H1 (cell line): ENCODE measurements at regions not wholly inside any gene's neighbourhood (a gene's known extent, or its start where the extent isn't known, plus 50 kb on each side); places are given as distances from the start of the nearest gene placed in this dataset.

Source experiments
- CTCF ChIA-PET: fragments of 300-600 bp; sonication (Branson Sonifier 250); formaldehyde crosslinking; loops from one replicate; lab custom pipeline; 2021; ENCODE audit not compliant: partially characterized antibody; lab: Charles Lee
- POLR2A ChIA-PET: fragments of 300-600 bp; sonication (Branson Sonifier 250); formaldehyde crosslinking; loops from one replicate; lab custom pipeline; 2021; ENCODE audit warnings: inconsistent platforms; ENCODE audit not compliant: partially characterized antibody; lab: Charles Lee
- DNase-seq, 2 experiments: peaks; one replicate each; pipeline versions ENCODE4 v3.0.0 to v3.0.0-alpha.2; 2010 to 2022; ENCODE audit warnings: low spot score in 2 of 2, low read depth in 1 of 2, mixed read lengths in 1 of 2
- FAIRE-seq: peaks from 2 replicates; lab custom pipeline; 2011; peaks lifted over from hg19 to GRCh38; lab: Jason Lieb, UNC
- H2AFZ ChIP-seq: 2 replicates; pipeline ENCODE4 v1.8.1; 2012; ENCODE audit warnings: low read length, inconsistent platforms
- H2AK5ac ChIP-seq: 2 replicates; pipeline ENCODE4 v1.6.1; 2013; ENCODE audit warnings: low read depth, low read length
- H2BK120ac ChIP-seq: replicated peaks from 2 replicates; pipeline ENCODE3; 2013; ENCODE audit warnings: low read depth, low read length, inconsistent platforms
- H2BK12ac ChIP-seq: 2 replicates; pipeline ENCODE4 v1.6.1; 2013; ENCODE audit warnings: low read depth, low read length
- H2BK15ac ChIP-seq: 2 replicates; pipeline ENCODE4 v1.6.1; 2013; ENCODE audit warnings: low read length
- H2BK20ac ChIP-seq: 2 replicates; pipeline ENCODE4 v1.6.1; 2013; ENCODE audit warnings: low read length
- H2BK5ac ChIP-seq: 2 replicates; pipeline ENCODE4 v1.6.1; 2013; ENCODE audit warnings: low read depth, low read length
- H3K14ac ChIP-seq: 2 replicates; pipeline ENCODE4 v1.6.1; 2013; ENCODE audit warnings: inconsistent platforms; ENCODE audit not compliant: insufficient read length
- H3K18ac ChIP-seq: 2 replicates; pipeline ENCODE4 v1.6.1; 2013; ENCODE audit warnings: low read length; ENCODE audit errors: extremely low read depth
- H3K23ac ChIP-seq: 2 replicates; pipeline ENCODE4 v1.6.1; 2013; ENCODE audit warnings: inconsistent platforms; ENCODE audit not compliant: insufficient read length
- H3K23me2 ChIP-seq: 2 replicates; pipeline ENCODE4 v1.6.1; 2013; ENCODE audit warnings: low read depth, low read length
- H3K27ac ChIP-seq: 2 replicates; pipeline ENCODE4 v1.6.1; 2011; ENCODE audit warnings: low read depth, low read length, inconsistent platforms
- H3K27me3 ChIP-seq, 4 experiments: replicated peaks in 1 of 4; 1 replicate in 1 of 4; 2 replicates in 3 of 4; pipeline versions ENCODE4 v1.6.1 to v1.8.1; 2011 to 2013; ENCODE audit warnings: low read length in 3 of 4, mild to moderate bottlenecking in 3 of 4, inconsistent platforms in 2 of 4, mixed read lengths in 2 of 4, moderate library complexity in 1 of 4; ENCODE audit not compliant: control insufficient read depth in 3 of 4, insufficient read depth in 3 of 4; ENCODE audit errors: extremely low read depth in 1 of 4
- H3K36me3 ChIP-seq, 4 experiments: 2 replicates each; pipeline versions ENCODE4 v1.6.1 to v1.8.1; 2011 to 2013; ENCODE audit warnings: mild to moderate bottlenecking in 4 of 4, low read length in 3 of 4, moderate library complexity in 2 of 4, control low read depth in 1 of 4, inconsistent platforms in 1 of 4; ENCODE audit not compliant: insufficient read depth in 4 of 4, control insufficient read depth in 2 of 4
- H3K4ac ChIP-seq: replicated peaks from 2 replicates; pipeline ENCODE3; 2013; ENCODE audit warnings: low read length, low read depth, mixed read lengths, inconsistent platforms; ENCODE audit not compliant: insufficient read length
- H3K4me1 ChIP-seq, 4 experiments: replicated peaks in 1 of 4; 1 replicate in 1 of 4; 2 replicates in 3 of 4; pipeline versions ENCODE4 v1.6.1 to v1.8.1; 2011 to 2013; ENCODE audit warnings: low read length in 3 of 4, inconsistent platforms in 2 of 4, mixed read lengths in 1 of 4; ENCODE audit not compliant: insufficient read depth in 4 of 4, control insufficient read depth in 3 of 4
- H3K4me2 ChIP-seq, 2 experiments: 2 replicates each; pipeline versions ENCODE4 v1.6.1 to v1.8.1; 2011 to 2013; ENCODE audit warnings: low read depth in 2 of 2, low read length in 2 of 2, control low read depth in 1 of 2, inconsistent platforms in 1 of 2, mild to moderate bottlenecking in 1 of 2; ENCODE audit not compliant: insufficient read depth in 1 of 2
- H3K4me3 ChIP-seq, 4 experiments: fragments of 200-600, 300-600 bp in 1 of 4; sonication (generic), shearing (Covaris generic), sonication (Bioruptor Twin) in 1 of 4; 2 replicates each; pipeline versions ENCODE4 v1.5.1 to v1.8.1; 2011 to 2016; ENCODE audit warnings: low read length in 4 of 4, low read depth in 3 of 4, control low read depth in 2 of 4, inconsistent platforms in 2 of 4, mild to moderate bottlenecking in 2 of 4, mixed read lengths in 1 of 4, moderate library complexity in 1 of 4; ENCODE audit not compliant: insufficient read depth in 2 of 4; ENCODE audit errors: extremely low read depth in 1 of 4
- H3K56ac ChIP-seq: replicated peaks from 2 replicates; pipeline ENCODE3; 2013; ENCODE audit warnings: low read depth, mild to moderate bottlenecking, mixed read lengths, low read length, inconsistent platforms; ENCODE audit not compliant: insufficient read length
- H3K79me1 ChIP-seq: 2 replicates; pipeline ENCODE4 v1.6.1; 2013; ENCODE audit warnings: low read depth, low read length, control low read depth
- H3K79me2 ChIP-seq, 2 experiments: 2 replicates each; pipeline versions ENCODE4 v1.6.1 to v1.8.1; 2012 to 2013; ENCODE audit warnings: low read length in 2 of 2, mild to moderate bottlenecking in 2 of 2, inconsistent platforms in 1 of 2; ENCODE audit not compliant: insufficient read depth in 2 of 2, control insufficient read depth in 1 of 2
- H3K9ac ChIP-seq, 4 experiments: replicated peaks in 1 of 4; 1 replicate in 1 of 4; 2 replicates in 3 of 4; pipeline versions ENCODE4 v1.6.1 to v1.8.1; 2011 to 2013; ENCODE audit warnings: low read depth in 3 of 4, low read length in 3 of 4, control low read depth in 2 of 4, mild to moderate bottlenecking in 2 of 4, moderate library complexity in 2 of 4, inconsistent platforms in 1 of 4; ENCODE audit errors: extremely low read depth in 1 of 4
- H3K9me3 ChIP-seq, 2 experiments: 2 replicates each; pipeline versions ENCODE4 v1.6.1 to v1.8.1; 2012 to 2013; ENCODE audit warnings: mild to moderate bottlenecking in 2 of 2, moderate library complexity in 2 of 2, control low read depth in 1 of 2, inconsistent platforms in 1 of 2, low read depth in 1 of 2, low read length in 1 of 2, mixed read lengths in 1 of 2; ENCODE audit not compliant: insufficient read depth in 2 of 2
- H4K20me1 ChIP-seq, 2 experiments: replicated peaks in 1 of 2; 2 replicates each; pipeline versions ENCODE3 to v1.8.1; 2011 to 2013; ENCODE audit warnings: inconsistent platforms in 2 of 2, low read length in 2 of 2, mild to moderate bottlenecking in 1 of 2; ENCODE audit not compliant: insufficient read depth in 2 of 2, control insufficient read depth in 1 of 2
- H4K5ac ChIP-seq: 2 replicates; pipeline ENCODE4 v1.6.1; 2013; ENCODE audit warnings: low read length, low read depth, mixed read lengths, inconsistent platforms; ENCODE audit not compliant: insufficient read length
- H4K8ac ChIP-seq: 2 replicates; pipeline ENCODE4 v1.8.0; 2013; ENCODE audit warnings: mild to moderate bottlenecking, moderate library complexity, low read length, inconsistent platforms; ENCODE audit not compliant: insufficient read depth; ENCODE audit errors: extremely low read depth
- H4K91ac ChIP-seq: replicated peaks from 2 replicates; pipeline ENCODE3; 2013; ENCODE audit warnings: low read length, mixed read lengths, inconsistent platforms; ENCODE audit not compliant: insufficient read length
- CEBPB ChIP-seq: IDR thresholded peaks from 2 replicates; pipeline ENCODE4 v1.6.1; 2012; ENCODE audit warnings: low read depth, low read length
- CREB1 ChIP-seq: IDR thresholded peaks from 2 replicates; pipeline ENCODE4 v1.6.1; 2012; ENCODE audit warnings: inconsistent platforms
- CTBP2 ChIP-seq: IDR thresholded peaks from 2 replicates; pipeline ENCODE4 v1.7.0; 2011; ENCODE audit warnings: borderline replicate concordance, mild to moderate bottlenecking, moderate library complexity, mixed read lengths, low read length; ENCODE audit not compliant: insufficient read depth, insufficient read length
- JUND ChIP-seq: IDR thresholded peaks from 2 replicates; pipeline ENCODE4 v1.6.1; 2011; ENCODE audit warnings: mild to moderate bottlenecking, improper control_type of control experiment, low read length
- MAFK ChIP-seq: IDR thresholded peaks from 2 replicates; pipeline ENCODE4 v1.6.1; 2012; ENCODE audit warnings: low read depth, mild to moderate bottlenecking, improper control_type of control experiment, low read length
- POLR2A ChIP-seq, 2 experiments: IDR thresholded peaks; 1 replicate in 1 of 2; 2 replicates in 1 of 2; pipeline ENCODE4 v1.6.1; 2011; ENCODE audit warnings: low read depth in 2 of 2, low read length in 2 of 2, mild to moderate bottlenecking in 2 of 2; ENCODE audit errors: control extremely low read depth in 1 of 2
- SAP30 ChIP-seq: fragments of 300-600 bp; sonication (generic); IDR thresholded peaks from 2 replicates; pipeline ENCODE4 v1.7.1; 2012; ENCODE audit warnings: low read length, moderate library complexity, mild to moderate bottlenecking, inconsistent platforms; ENCODE audit not compliant: insufficient read depth, insufficient replicate concordance
- SIN3A ChIP-seq, 2 experiments: IDR thresholded peaks in 1 of 2; conservative IDR thresholded peaks in 1 of 2; 2 replicates each; pipeline ENCODE4 v1.6.1; 2011 to 2012; ENCODE audit warnings: low read length in 2 of 2, improper control_type of control experiment in 1 of 2, low read depth in 1 of 2, mild to moderate bottlenecking in 1 of 2
- TEAD4 ChIP-seq: IDR thresholded peaks from 2 replicates; pipeline ENCODE4 v1.6.1; 2012; ENCODE audit warnings: low read depth, low read length, inconsistent platforms, mixed read lengths
- ZNF274 ChIP-seq: IDR thresholded peaks from 2 replicates; pipeline ENCODE4 v1.7.0; 2012; ENCODE audit warnings: low read length, borderline replicate concordance; ENCODE audit errors: extremely low read depth
- TF ChIP-seq, protein P1 (sequence below): IDR thresholded peaks from 2 replicates; pipeline ENCODE4 v1.6.1; 2012; ENCODE audit warnings: inconsistent platforms
- TF ChIP-seq, protein P2 (sequence below): IDR thresholded peaks from 2 replicates; pipeline ENCODE4 v1.6.1; 2012; ENCODE audit warnings: inconsistent platforms
- TF ChIP-seq, protein P3 (sequence below), 3 experiments: IDR thresholded peaks; 1 replicate in 2 of 3; 2 replicates in 1 of 3; pipeline versions ENCODE4 v1.5.1 to v1.6.1; 2011; ENCODE audit warnings: low read length in 3 of 3, mild to moderate bottlenecking in 3 of 3, inconsistent platforms in 2 of 3, low read depth in 1 of 3, moderate library complexity in 1 of 3; ENCODE audit not compliant: insufficient read depth in 1 of 3; ENCODE audit errors: control extremely low read depth in 1 of 3

DNA sequence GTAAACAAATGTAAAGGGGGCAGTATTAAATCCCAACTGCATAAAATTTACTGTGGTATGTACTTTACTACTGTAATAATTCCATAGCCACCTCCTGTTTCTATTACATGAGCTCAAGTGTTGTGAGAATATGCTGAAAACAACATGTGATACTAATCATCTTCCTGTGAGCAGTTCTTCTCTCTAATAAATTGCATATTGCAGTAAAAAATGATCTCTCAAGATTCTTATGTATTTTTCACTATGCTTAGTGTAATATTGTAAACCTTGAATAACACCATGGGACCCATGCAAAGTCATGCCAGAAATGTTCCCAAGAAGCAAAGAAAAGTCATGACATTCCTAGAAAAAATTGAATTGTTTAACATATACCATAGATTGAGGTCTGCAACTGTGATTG is 133.0 kb upstream of the ATXN1 start:
- Histone ChIP-seq H3K4me2 (no peak overlapping the region), H3K4me3 (no peak overlapping the region), H3K9me3 (no peaks in the 10 kb centered on the region), H3K27me3 (no peaks in the 10 kb centered on the region), H3K23me2 (no peaks in the 10 kb centered on the region), H4K5ac (no peak overlapping the region), H2BK12ac (no peak overlapping the region), H3K79me2 (no peaks in the 10 kb centered on the region), H2AFZ (no peak overlapping the region), H3K23ac (no peak overlapping the region), H3K56ac (no peak overlapping the region), H3K36me3 (no peaks in the 10 kb centered on the region), H2BK5ac (no peak overlapping the region), H3K14ac (no peak overlapping the region), H3K18ac (no peak overlapping the region), H3K9ac (no peak overlapping the region), H4K8ac (no peak overlapping the region), H2BK120ac (no peak overlapping the region), H2BK20ac (no peak overlapping the region), H3K4me1 (no peaks in the 10 kb centered on the region), H2BK15ac (no peak overlapping the region), H4K20me1 (no peaks in the 10 kb centered on the region), H3K4ac (no peak overlapping the region), H4K91ac (no peak overlapping the region), H2AK5ac (no peak overlapping the region), H3K79me1 (no peaks in the 10 kb centered on the region), H3K27ac (no peak overlapping the region)
- DNase-seq (no peak), FAIRE-seq (no peak)
- CTCF ChIA-PET = no interaction called here
- POLR2A ChIA-PET = no interaction called here
- TF ChIP-seq ZNF274 (no peak), CREB1 (no peak), MAFK (no peak), CEBPB (no peak), JUND (no peak), SAP30 (no peak), TEAD4 (no peak), CTBP2 (no peak), POLR2A (IDR thresholded peaks at IDR 0.05; ENCODE audit: control extremely low read depth in 1 of 2, low read depth in 2 of 2, low read length in 2 of 2) (no peak), SIN3A (conservative IDR thresholded peaks at IDR 0.05 in 1 of 2, IDR thresholded peaks at IDR 0.05 in 1 of 2; ENCODE audit: low read depth in 1 of 2, low read length in 2 of 2) (no peak)
- TF ChIP-seq, protein P1, sequence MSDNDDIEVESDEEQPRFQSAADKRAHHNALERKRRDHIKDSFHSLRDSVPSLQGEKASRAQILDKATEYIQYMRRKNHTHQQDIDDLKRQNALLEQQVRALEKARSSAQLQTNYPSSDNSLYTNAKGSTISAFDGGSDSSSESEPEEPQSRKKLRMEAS = no peak
- TF ChIP-seq, protein P2, sequence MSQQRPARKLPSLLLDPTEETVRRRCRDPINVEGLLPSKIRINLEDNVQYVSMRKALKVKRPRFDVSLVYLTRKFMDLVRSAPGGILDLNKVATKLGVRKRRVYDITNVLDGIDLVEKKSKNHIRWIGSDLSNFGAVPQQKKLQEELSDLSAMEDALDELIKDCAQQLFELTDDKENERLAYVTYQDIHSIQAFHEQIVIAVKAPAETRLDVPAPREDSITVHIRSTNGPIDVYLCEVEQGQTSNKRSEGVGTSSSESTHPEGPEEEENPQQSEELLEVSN = no peak
- TF ChIP-seq, protein P3, sequence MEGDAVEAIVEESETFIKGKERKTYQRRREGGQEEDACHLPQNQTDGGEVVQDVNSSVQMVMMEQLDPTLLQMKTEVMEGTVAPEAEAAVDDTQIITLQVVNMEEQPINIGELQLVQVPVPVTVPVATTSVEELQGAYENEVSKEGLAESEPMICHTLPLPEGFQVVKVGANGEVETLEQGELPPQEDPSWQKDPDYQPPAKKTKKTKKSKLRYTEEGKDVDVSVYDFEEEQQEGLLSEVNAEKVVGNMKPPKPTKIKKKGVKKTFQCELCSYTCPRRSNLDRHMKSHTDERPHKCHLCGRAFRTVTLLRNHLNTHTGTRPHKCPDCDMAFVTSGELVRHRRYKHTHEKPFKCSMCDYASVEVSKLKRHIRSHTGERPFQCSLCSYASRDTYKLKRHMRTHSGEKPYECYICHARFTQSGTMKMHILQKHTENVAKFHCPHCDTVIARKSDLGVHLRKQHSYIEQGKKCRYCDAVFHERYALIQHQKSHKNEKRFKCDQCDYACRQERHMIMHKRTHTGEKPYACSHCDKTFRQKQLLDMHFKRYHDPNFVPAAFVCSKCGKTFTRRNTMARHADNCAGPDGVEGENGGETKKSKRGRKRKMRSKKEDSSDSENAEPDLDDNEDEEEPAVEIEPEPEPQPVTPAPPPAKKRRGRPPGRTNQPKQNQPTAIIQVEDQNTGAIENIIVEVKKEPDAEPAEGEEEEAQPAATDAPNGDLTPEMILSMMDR (IDR thresholded peaks at IDR 0.05; ENCODE audit: control extremely low read depth in 1 of 3, insufficient read depth in 1 of 3, low read depth in 1 of 3, low read length in 3 of 3) = no peak
